HG02884 (cell line): ENCODE measurements at regions not wholly inside any gene's neighbourhood (a gene's known extent, or its start where the extent isn't known, plus 50 kb on each side); places are given as distances from the start of the nearest gene placed in this dataset.

ENCODE experiments used
- ATAC-seq: cut with Tn5 transposase; IDR thresholded peaks from one replicate; pipeline ENCODE4 v1.9.1; 2021; ENCODE audit warnings: mild to moderate bottlenecking, moderate library complexity; ENCODE audit not compliant: unreplicated experiment

- no peak for ATAC-seq
Observed at GRCh38 chr6:114471450-114471849, 128.6 kb upstream of the HS3ST5 start.

- no peak for ATAC-seq
Observed at GRCh38 chr6:114467931-114468330, 125.1 kb upstream of the HS3ST5 start.

- no peak for ATAC-seq
Observed at GRCh38 chr6:114465511-114465910, 122.7 kb upstream of the HS3ST5 start.

GRCh38 chr6:114453737-114454276 is 111.0 kb upstream of the HS3ST5 start:
- no peak for ATAC-seq

- ATAC-seq, result no peak
Observed at GRCh38 chr6:114452785-114453401, 110.1 kb upstream of the HS3ST5 start.

GRCh38 chr6:114450631-114451030 is 107.8 kb upstream of the HS3ST5 start:
- ATAC-seq, result no peak

GRCh38 chr6:114449659-114450058 is 106.8 kb upstream of the HS3ST5 start:
- no peak for ATAC-seq

- no peak for ATAC-seq
Observed at GRCh38 chr6:114446342-114446741, 103.5 kb upstream of the HS3ST5 start.

GRCh38 chr6:114445846-114446245 is 103.0 kb upstream of the HS3ST5 start:
- ATAC-seq, result no peak

- no peak for ATAC-seq
Observed at GRCh38 chr6:114439411-114439810, 96.6 kb upstream of the HS3ST5 start.

- no peak for ATAC-seq
Observed at GRCh38 chr6:114437235-114437634, 94.4 kb upstream of the HS3ST5 start.

- ATAC-seq, result no peak
Observed at GRCh38 chr6:114436691-114437090, 93.9 kb upstream of the HS3ST5 start.

GRCh38 chr6:114435985-114436384 is 93.2 kb upstream of the HS3ST5 start:
- ATAC-seq, result no peak

GRCh38 chr6:114432400-114432799 is 89.6 kb upstream of the HS3ST5 start:
- no peak for ATAC-seq

GRCh38 chr6:114431641-114432040 is 88.8 kb upstream of the HS3ST5 start:
- ATAC-seq, result no peak

- no peak for ATAC-seq
Observed at GRCh38 chr6:114430534-114431124, 87.8 kb upstream of the HS3ST5 start.

- no peak for ATAC-seq
Observed at GRCh38 chr6:114428341-114428740, 85.5 kb upstream of the HS3ST5 start.

- no peak for ATAC-seq
Observed at GRCh38 chr6:114421199-114421598, 78.4 kb upstream of the HS3ST5 start.

- peak; percentile 98 for ATAC-seq
Observed at GRCh38 chr6:114419175-114419574, 76.4 kb upstream of the HS3ST5 start.

GRCh38 chr6:114418304-114418972 is 75.6 kb upstream of the HS3ST5 start:
- ATAC-seq, result no peak

GRCh38 chr6:114407426-114408035 is 64.7 kb upstream of the HS3ST5 start:
- no peak for ATAC-seq
